ENCODE measurements at regions not wholly inside any gene's neighbourhood (a gene's known extent, or its start where the extent isn't known, plus 50 kb on each side); places are given as distances from the start of the nearest gene placed in this dataset.

- Histone ChIP-seq H3K4me1 (peaks cover 30% of the 10 kb centered on the region), H3K9me3 (no peaks in the 10 kb centered on the region), H3K27me3 (no peaks in the 10 kb centered on the region), H3K27ac (no peak overlapping the region), H3K4me3 (no peak overlapping the region), H3K36me3 (no peaks in the 10 kb centered on the region)
- DNase-seq (ENCODE audit: extremely low spot score in 2 of 2): no peak
- TF ChIP-seq CTCF (IDR thresholded peaks at IDR 0.05): no peak
- intact Hi-C loops (cut with DNase I): no loop called here
Measured at GRCh38 chr9:135216236-135216635, 128.8 kb downstream of the OLFM1 start.

- Histone ChIP-seq H3K4me3 (no peak overlapping the region), H3K27ac (no peak overlapping the region), H3K36me3 (no peaks in the 10 kb centered on the region), H3K4me1 (peaks cover 30% of the 10 kb centered on the region), H3K27me3 (no peaks in the 10 kb centered on the region), H3K9me3 (no peaks in the 10 kb centered on the region)
- DNase-seq (ENCODE audit: extremely low spot score in 2 of 2): no peak
- no peak for TF ChIP-seq POLR2AphosphoS5 (IDR thresholded peaks at IDR 0.05; ENCODE audit: insufficient read depth in 1 of 2, low read depth in 1 of 2)
- TF ChIP-seq CTCF (IDR thresholded peaks at IDR 0.05): no peak
- no peak for TF ChIP-seq POLR2A (IDR thresholded peaks at IDR 0.05)
- intact Hi-C loops (cut with DNase I): no loop called here
Measured at GRCh38 chr9:135216791-135217441, 129.4 kb downstream of the OLFM1 start.

- DNase-seq (ENCODE audit: extremely low spot score in 2 of 2): no peak
- intact Hi-C loops (cut with DNase I): no loop called here
- no peak for TF ChIP-seq CTCF (IDR thresholded peaks at IDR 0.05)
- TF ChIP-seq POLR2A (IDR thresholded peaks at IDR 0.05): no peak
- Histone ChIP-seq H3K4me3 (no peak overlapping the region), H3K27me3 (no peaks in the 10 kb centered on the region), H3K27ac (no peak overlapping the region), H3K4me1 (peaks cover 30% of the 10 kb centered on the region), H3K36me3 (no peaks in the 10 kb centered on the region), H3K9me3 (no peaks in the 10 kb centered on the region)
Measured at GRCh38 chr9:135217836-135218235, 130.4 kb downstream of the OLFM1 start.

GRCh38 chr9:135218331-135219225 lies 131.1 kb downstream of the OLFM1 start:
- H3K36me3 ChIP-seq: no peaks in the 10 kb centered on the region
- no peak for DNase-seq (ENCODE audit: extremely low spot score in 2 of 2)
- no peak overlapping the region for H3K4me3 ChIP-seq
- no peak overlapping the region for H3K27ac ChIP-seq
- intact Hi-C loops (cut with DNase I): no loop called here
- peaks cover 30% of the 10 kb centered on the region for H3K4me1 ChIP-seq
- TF ChIP-seq CTCF (IDR thresholded peaks at IDR 0.05) (no peak), POLR2A (IDR thresholded peaks at IDR 0.05) (no peak)
- no peaks in the 10 kb centered on the region for H3K27me3 ChIP-seq
- no peaks in the 10 kb centered on the region for H3K9me3 ChIP-seq

Measured in vagina (tissue), 2 donors.